Heart right ventricle (tissue), 16 donors: ENCODE measurements at regions not wholly inside any gene's neighbourhood (a gene's known extent, or its start where the extent isn't known, plus 50 kb on each side); places are given as distances from the start of the nearest gene placed in this dataset.

Source experiments
- ATAC-seq, 8 donors: fragments of 200-7000 bp; cut with Tn5 transposase; one replicate each; pipeline ENCODE4 v1.9.1; 2020; ENCODE audit warnings: mild to moderate bottlenecking in 8 of 8, moderate library complexity in 8 of 8, moderate number of reproducible peaks in 1 of 8
- DNase-seq, 2 donors: peaks; one replicate each; pipeline ENCODE4 v3.0.0-alpha.2; 2020
- H3K27ac ChIP-seq, 10 donors: fragments of 200-600 bp; sonication (generic) in 2 of 10; one replicate each; pipeline versions ENCODE4 v1.5.0 to v1.8.0; 2020 to 2022; ENCODE audit warnings: mild to moderate bottlenecking in 3 of 10
- H3K27me3 ChIP-seq, 7 donors: fragments of 200-600 bp; one replicate each; pipeline ENCODE4 v1.8.0; 2021 to 2022; ENCODE audit warnings: mild to moderate bottlenecking in 2 of 7
- H3K36me3 ChIP-seq, 9 donors: fragments of 200-600 bp; sonication (generic) in 1 of 9; one replicate each; pipeline versions ENCODE4 v1.5.0 to v1.8.0; 2020 to 2022; ENCODE audit warnings: mild to moderate bottlenecking in 2 of 9
- H3K4me1 ChIP-seq, 9 donors: fragments of 200-600 bp; sonication (generic) in 1 of 9; one replicate each; pipeline versions ENCODE4 v1.5.0 to v1.8.0; 2020 to 2022; ENCODE audit warnings: mild to moderate bottlenecking in 4 of 9
- H3K4me3 ChIP-seq, 10 donors: fragments of 200-600 bp; sonication (generic) in 2 of 10; one replicate each; pipeline versions ENCODE4 v1.5.0 to v1.8.0; 2020 to 2022; ENCODE audit warnings: mild to moderate bottlenecking in 7 of 10, moderate library complexity in 2 of 10
- H3K9me3 ChIP-seq, 11 donors: fragments of 200-600 bp in 10 of 11; sonication (generic) in 2 of 11; one replicate each; pipeline versions ENCODE4 v1.5.0 to v1.8.0; 2013 to 2022; ENCODE audit warnings: mild to moderate bottlenecking in 2 of 11, control low read depth in 1 of 11, moderate library complexity in 1 of 11
- WGBS, 2 donors: extraction: QIAGEN DNeasy Blood & Tissue Kit; methylation state at CpG; one replicate each; pipeline ENCODE4 v1.1.7; 2013; ENCODE audit warnings: inconsistent platforms in 1 of 2; 5-methylcytosine and 5-hydroxymethylcytosine counted together
- intact Hi-C, 10 donors: fragments of 100-400 bp; cut with DNase I; formaldehyde crosslinking; loops; one replicate each; pipeline versions ENCODE4 v1.11.1 to v1.14.2; 2022
- TF ChIP-seq, protein P1 (sequence below), 9 donors: fragments of 200-600 bp; sonication (generic) in 2 of 9; IDR thresholded peaks; one replicate each; pipeline versions ENCODE4 v1.5.0 to v1.8.0; 2021 to 2022; ENCODE audit warnings: antibody characterized with exemption in 9 of 9, mild to moderate bottlenecking in 5 of 9, moderate library complexity in 1 of 9
- donor health status: Arrhythmogenic right ventricular cardiomyopathy.
- donor health status: ischemic (EF 13 %, LVEDD 7.1; RV severe dilation, severe dysfunction).
- donor health status: healthy with polysubstance abuse.
- donor health status: DM: no; HTN: yes; CAD: no.
- donor health status: DM: no; HTN: no; CAD: no.
- donor health status: ischemic (EF 25% LVEDD 6.9; RV normal size, moderate dysfunction).
- donor health status: ischemic (EF 25% LVEDD 5.7; RV mildly dilated, moderate dysfunction).
- donor health status: healthy.
- donor health status: DM: yes; HTN: yes; CAD: no.
- donor health status: Ischemic cardiomyopathy.
- donor health status: ischemic (EF 35%, LVEDD 5.7; RV mildly dilated, moderate dysfunction).
- donor health status: nonischemic (EF 11% LVEDD 7.7; RV severe dilation, severe dysfunction).
- donor health status: DM: yes; HTN: yes; CAD: no.
- donor health status: PGD.
- donor health status: ischemic (EF 29% LVEDD 5.4; RV normal size, mild dysfunction).
- donor health status: nonischemic (EF 23%, LVEDD 6.1; RV moderate dilation, normal function).

DNA sequence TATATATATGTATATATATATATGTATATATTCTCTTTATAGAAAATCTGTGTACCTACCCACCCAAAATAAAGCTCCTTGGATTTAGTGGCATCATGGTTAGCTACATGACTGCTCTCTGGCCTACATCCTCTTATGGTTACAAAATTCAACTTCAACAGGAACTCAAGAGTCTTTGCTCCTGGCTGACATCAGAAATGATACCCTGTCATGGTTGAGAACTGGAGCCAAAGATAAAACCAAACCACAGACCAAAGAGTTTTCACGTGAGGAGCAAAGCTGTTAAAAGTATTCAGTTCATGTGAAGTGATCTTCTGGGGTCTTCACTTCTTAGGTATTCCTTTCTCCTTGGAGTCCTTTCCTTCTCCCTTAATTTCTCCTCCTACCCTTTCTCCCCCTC lies 476.3 kb downstream of the SOX11 start:
- DNase-seq (no peak), ATAC-seq (no peak)
- Histone ChIP-seq H3K4me3 (no peak overlapping the region), H3K9me3 (peaks cover 0 to 8% (median under 1%) of the 10 kb centered on the region in 11 donors), H3K27ac (no peak overlapping the region), H3K4me1 (no peaks in the 10 kb centered on the region), H3K27me3 (no peaks in the 10 kb centered on the region), H3K36me3 (no peaks in the 10 kb centered on the region)
- intact Hi-C loops: no loop called here
- 55 to 59% methylated on average over 1 of the region's 1 CpG for WGBS, 2 donors
- TF ChIP-seq, protein P1, sequence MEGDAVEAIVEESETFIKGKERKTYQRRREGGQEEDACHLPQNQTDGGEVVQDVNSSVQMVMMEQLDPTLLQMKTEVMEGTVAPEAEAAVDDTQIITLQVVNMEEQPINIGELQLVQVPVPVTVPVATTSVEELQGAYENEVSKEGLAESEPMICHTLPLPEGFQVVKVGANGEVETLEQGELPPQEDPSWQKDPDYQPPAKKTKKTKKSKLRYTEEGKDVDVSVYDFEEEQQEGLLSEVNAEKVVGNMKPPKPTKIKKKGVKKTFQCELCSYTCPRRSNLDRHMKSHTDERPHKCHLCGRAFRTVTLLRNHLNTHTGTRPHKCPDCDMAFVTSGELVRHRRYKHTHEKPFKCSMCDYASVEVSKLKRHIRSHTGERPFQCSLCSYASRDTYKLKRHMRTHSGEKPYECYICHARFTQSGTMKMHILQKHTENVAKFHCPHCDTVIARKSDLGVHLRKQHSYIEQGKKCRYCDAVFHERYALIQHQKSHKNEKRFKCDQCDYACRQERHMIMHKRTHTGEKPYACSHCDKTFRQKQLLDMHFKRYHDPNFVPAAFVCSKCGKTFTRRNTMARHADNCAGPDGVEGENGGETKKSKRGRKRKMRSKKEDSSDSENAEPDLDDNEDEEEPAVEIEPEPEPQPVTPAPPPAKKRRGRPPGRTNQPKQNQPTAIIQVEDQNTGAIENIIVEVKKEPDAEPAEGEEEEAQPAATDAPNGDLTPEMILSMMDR (IDR thresholded peaks at IDR 0.05): no peak

DNA sequence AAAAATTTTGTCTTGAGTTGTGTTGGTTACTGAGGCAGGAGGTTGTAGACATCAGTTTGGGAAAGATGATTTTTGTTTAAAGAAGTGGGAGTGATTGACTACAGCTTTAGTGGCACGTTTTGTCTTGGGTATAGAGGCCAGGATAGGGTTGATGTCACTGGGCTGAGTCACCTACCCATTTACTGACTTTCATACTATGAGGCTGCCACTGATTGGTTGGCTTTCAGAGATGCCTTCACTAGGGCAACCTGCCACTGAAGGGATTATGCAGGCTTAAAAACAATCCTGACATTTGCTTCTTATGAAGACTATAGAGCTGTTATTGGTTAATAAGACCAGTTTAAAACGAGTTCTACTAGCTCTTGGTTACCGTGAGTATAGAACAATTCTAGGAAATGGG lies 479.1 kb downstream of the SOX11 start:
- DNase-seq (no peak), ATAC-seq (no peak)
- 64 to 76% methylated on average over 3 of the region's 3 CpGs for WGBS, 2 donors
- intact Hi-C loops: loop anchor here in 1 of 10 donors (10.0 kb wide), 1 partner anchor 1226 kb away; no protein-coding TSS in a partner anchor
- Histone ChIP-seq H3K27me3 (no peaks in the 10 kb centered on the region), H3K36me3 (no peaks in the 10 kb centered on the region), H3K27ac (no peak overlapping the region), H3K4me3 (no peak overlapping the region), H3K4me1 (no peaks in the 10 kb centered on the region), H3K9me3 (peaks cover 0 to 24% (median 7%) of the 10 kb centered on the region in 11 donors)
- TF ChIP-seq, protein P1 (IDR thresholded peaks at IDR 0.05): no peak

DNA sequence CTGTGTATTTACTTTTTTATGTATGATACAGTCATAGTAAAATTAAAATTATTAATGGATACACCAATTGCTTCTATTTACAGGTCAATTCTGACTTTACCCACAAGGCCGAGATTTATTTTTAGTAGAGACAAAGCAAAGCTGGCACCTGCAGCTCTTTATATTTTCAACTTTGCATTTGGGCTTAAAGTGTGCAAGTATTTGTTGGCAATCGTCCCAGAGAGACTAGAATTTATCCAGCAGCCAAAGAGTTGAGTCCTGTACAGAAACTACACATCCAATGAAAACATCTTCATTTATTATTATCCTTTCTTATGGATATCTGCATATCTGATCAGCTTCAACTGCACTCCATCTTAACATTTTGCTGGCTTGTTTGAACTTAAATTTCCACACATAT lies 485.6 kb downstream of the SOX11 start:
- DNase-seq (no peak), ATAC-seq (no peak)
- Histone ChIP-seq H3K4me3 (no peak overlapping the region), H3K27me3 (no peaks in the 10 kb centered on the region), H3K36me3 (no peaks in the 10 kb centered on the region), H3K9me3 (peaks cover 0 to 22% (median 7%) of the 10 kb centered on the region in 11 donors), H3K27ac (no peak overlapping the region), H3K4me1 (peaks cover 0 to 8% (median 0%) of the 10 kb centered on the region in 9 donors)
- TF ChIP-seq, protein P1 (IDR thresholded peaks at IDR 0.05): no peak
- 24 to 39% methylated on average over 2 of the region's 2 CpGs for WGBS, 2 donors
- intact Hi-C loops: loop anchor here in 1 of 10 donors (10.0 kb wide), 1 partner anchor 1233 kb away; no protein-coding TSS in a partner anchor

DNA sequence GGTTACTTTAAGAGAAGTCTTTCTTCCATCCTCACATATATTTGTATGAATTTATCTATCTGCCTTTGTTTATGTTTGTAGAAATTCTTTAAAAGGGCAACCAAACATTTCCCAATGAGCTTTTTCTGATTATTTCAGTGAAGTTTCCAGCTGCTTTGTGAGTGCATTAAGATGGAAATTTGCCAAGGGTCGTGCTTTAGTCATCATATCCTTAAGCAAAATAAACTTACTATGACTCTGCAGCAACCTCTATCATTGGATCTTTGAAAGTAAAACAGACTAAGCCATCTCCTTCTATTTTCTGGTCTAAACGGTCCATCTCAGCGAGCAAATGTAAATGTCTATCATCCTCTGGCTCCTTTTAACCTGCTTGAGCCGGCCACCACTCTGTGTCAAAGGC lies 489.3 kb downstream of the SOX11 start:
- intact Hi-C loops: no loop called here
- TF ChIP-seq, protein P1 (IDR thresholded peaks at IDR 0.05): no peak
- Histone ChIP-seq H3K4me1 (peaks cover 0 to 13% (median 0%) of the 10 kb centered on the region in 9 donors), H3K27ac (peak overlapping the region in 4 of 10 donors; percentile 1 to 44 (median 32)), H3K27me3 (peaks cover 0 to 2% (median 0%) of the 10 kb centered on the region in 7 donors), H3K36me3 (no peaks in the 10 kb centered on the region), H3K4me3 (no peak overlapping the region), H3K9me3 (no peaks in the 10 kb centered on the region)
- whole genome bisulfite sequencing, 2 donors: 37 to 51% methylated on average over 4 of the region's 4 CpGs
- no peak for ATAC-seq
- DNase-seq: peak in 1 of 2 donors; percentile 5
